ENCODE measurements at regions not wholly inside any gene's neighbourhood (a gene's known extent, or its start where the extent isn't known, plus 50 kb on each side); places are given as distances from the start of the nearest gene placed in this dataset.

GRCh38 chr6:98717322-98717877, 117.0 kb upstream of the POU3F2 start (continued):
- TF ChIP-seq BCLAF1 (IDR thresholded peaks at IDR 0.05): no peak
- TF ChIP-seq EED (IDR thresholded peaks at IDR 0.05; ENCODE audit: low read depth): no peak
- TF ChIP-seq MLLT1 (IDR thresholded peaks at IDR 0.05): no peak
- TF ChIP-seq USF2 (IDR thresholded peaks at IDR 0.05; ENCODE audit: borderline replicate concordance, low read depth, low read length): no peak
- TF ChIP-seq MEF2A (IDR thresholded peaks at IDR 0.05; ENCODE audit: insufficient read depth, low read depth, low read length): no peak
- no peak for TF ChIP-seq BRCA1 (IDR thresholded peaks at IDR 0.05; ENCODE audit: low read depth, low read length)
- no peak for TF ChIP-seq MYC (IDR thresholded peaks at IDR 0.05; ENCODE audit: insufficient read depth, insufficient read length, insufficient replicate concordance, low read length, severe bottlenecking)
- TF ChIP-seq CTCF (IDR thresholded peaks at IDR 0.05 in 2 of 3, conservative IDR thresholded peaks at IDR 0.05 in 1 of 3; ENCODE audit: control insufficient read depth in 2 of 3, extremely low read depth in 1 of 3, insufficient read depth in 1 of 3, low read depth in 3 of 3, low read length in 3 of 3): no peak
- no peak for TF ChIP-seq SUPT20H (IDR thresholded peaks at IDR 0.05; ENCODE audit: borderline replicate concordance, control insufficient read depth, low read depth, low read length)
- no peak for TF ChIP-seq BMI1 (IDR thresholded peaks at IDR 0.05; ENCODE audit: borderline replicate concordance)
- TF ChIP-seq HSF1 (IDR thresholded peaks at IDR 0.05; ENCODE audit: low read depth, low read length): no peak
- no peak for TF ChIP-seq ELK1 (IDR thresholded peaks at IDR 0.05; ENCODE audit: low read depth, low read length)
- no peak for TF ChIP-seq ZBED1 (IDR thresholded peaks at IDR 0.05; ENCODE audit: borderline replicate concordance)

Measured in GM12878 (cell line).